ENCODE measurements at regions not wholly inside any gene's neighbourhood (a gene's known extent, or its start where the extent isn't known, plus 50 kb on each side); places are given as distances from the start of the nearest gene placed in this dataset.

GRCh38 chr4:22014222-22014741 lies 65.7 kb upstream of the KCNIP4 start:
- Histone ChIP-seq H4K20me1 (ENCODE audit: insufficient read depth) (no peaks in the 10 kb centered on the region), H3K27ac (ENCODE audit: low read depth in 2 of 2, low read length in 1 of 2) (peak overlapping the region in 1 of 2 experiments; percentile 36; a peak in 1 of 4 replicates), H3K27me3 (ENCODE audit: insufficient read depth) (no peaks in the 10 kb centered on the region), H2AFZ (ENCODE audit: low read depth) (peak overlapping the region; percentile 63), H3K9ac (no peak overlapping the region), H3F3A (replicated peaks; ENCODE audit: insufficient read depth) (no peaks in the 10 kb centered on the region), H3K9me3 (no peaks in the 10 kb centered on the region), H3K4me3 (ENCODE audit: low read depth in 2 of 2, low read length in 1 of 2) (no peak overlapping the region), H3K4me2 (no peak overlapping the region), H3K9me2 (no peaks in the 10 kb centered on the region), H3K4me1 (ENCODE audit: control insufficient read depth in 1 of 2, insufficient read depth in 2 of 2, low read depth in 1 of 2, low read length in 1 of 2) (no peaks in the 10 kb centered on the region), H3K79me2 (ENCODE audit: insufficient read depth) (no peaks in the 10 kb centered on the region), H3K36me3 (replicated peaks in 1 of 2; ENCODE audit: control insufficient read depth in 1 of 2, insufficient read depth in 2 of 2, low read length in 1 of 2) (no peaks in the 10 kb centered on the region)
- TF ChIP-seq JUND (IDR thresholded peaks at IDR 0.05) (no peak), MEF2A (IDR thresholded peaks at IDR 0.05; ENCODE audit: borderline replicate concordance, low read depth) (0 out of 2 replicates have a peak, but pooled peaks have one; percentile 28)
- 10% methylated on average over 3 of the region's 3 CpGs for WGBS (ENCODE audit: low lambda C conversion rate)
- ChIA-PET POLR2A (no interaction called here), CTCF (no interaction called here)
- no peak for DNase-seq

GRCh38 chr4:22003878-22004277 lies 55.3 kb upstream of the KCNIP4 start:
- WGBS (ENCODE audit: low lambda C conversion rate): 0% methylated on average over 1 of the region's 1 CpG
- Histone ChIP-seq H3K9me2 (no peaks in the 10 kb centered on the region), H3K4me1 (ENCODE audit: control insufficient read depth in 1 of 2, insufficient read depth in 2 of 2, low read depth in 1 of 2, low read length in 1 of 2) (no peaks in the 10 kb centered on the region), H3K79me2 (ENCODE audit: insufficient read depth) (no peaks in the 10 kb centered on the region), H3K9ac (no peak overlapping the region), H3K9me3 (no peaks in the 10 kb centered on the region), H3F3A (replicated peaks; ENCODE audit: insufficient read depth) (no peaks in the 10 kb centered on the region), H2AFZ (ENCODE audit: low read depth) (no peak overlapping the region), H3K36me3 (replicated peaks in 1 of 2; ENCODE audit: control insufficient read depth in 1 of 2, insufficient read depth in 2 of 2, low read length in 1 of 2) (no peaks in the 10 kb centered on the region), H3K4me3 (ENCODE audit: low read depth in 2 of 2, low read length in 1 of 2) (no peak overlapping the region), H3K27ac (ENCODE audit: low read depth in 2 of 2, low read length in 1 of 2) (no peak overlapping the region), H3K27me3 (ENCODE audit: insufficient read depth) (no peaks in the 10 kb centered on the region), H3K4me2 (no peak overlapping the region), H4K20me1 (ENCODE audit: insufficient read depth) (no peaks in the 10 kb centered on the region)
- DNase-seq: no peak
- TF ChIP-seq GABPA (IDR thresholded peaks at IDR 0.05; ENCODE audit: low read depth) (no peak), GATA2 (CRISPR knock-in tag; IDR thresholded peaks at IDR 0.05) (no peak), JUND (IDR thresholded peaks at IDR 0.05) (no peak), USF2 (IDR thresholded peaks at IDR 0.05; ENCODE audit: borderline replicate concordance, low read depth, low read length) (no peak), SIN3A (IDR thresholded peaks at IDR 0.05; ENCODE audit: borderline replicate concordance, low read depth, low read length) (no peak), YY1 (IDR thresholded peaks at IDR 0.05; ENCODE audit: low read depth) (no peak), RXRA (IDR thresholded peaks at IDR 0.05; ENCODE audit: borderline replicate concordance, low read depth) (no peak), TCF12 (IDR thresholded peaks at IDR 0.05) (peak; percentile 22; the same call in 1 of the 2 replicates), NRF1 (IDR thresholded peaks at IDR 0.05; ENCODE audit: low read depth, low read length) (no peak), FOXJ3 (CRISPR knock-in tag; IDR thresholded peaks at IDR 0.05) (no peak), FOXM1 (IDR thresholded peaks at IDR 0.05; ENCODE audit: low read depth) (no peak), NFIC (IDR thresholded peaks at IDR 0.05; ENCODE audit: borderline replicate concordance) (no peak), EP300 (IDR thresholded peaks at IDR 0.05; ENCODE audit: borderline replicate concordance in 1 of 2, low read depth in 1 of 2, low read length in 1 of 2) (no peak), RCOR1 (IDR thresholded peaks at IDR 0.05; ENCODE audit: low read length) (no peak), TAF1 (IDR thresholded peaks at IDR 0.05; ENCODE audit: borderline replicate concordance, low read depth, low read length) (no peak)
- TF ChIP-seq, protein P1, sequence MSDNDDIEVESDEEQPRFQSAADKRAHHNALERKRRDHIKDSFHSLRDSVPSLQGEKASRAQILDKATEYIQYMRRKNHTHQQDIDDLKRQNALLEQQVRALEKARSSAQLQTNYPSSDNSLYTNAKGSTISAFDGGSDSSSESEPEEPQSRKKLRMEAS (IDR thresholded peaks at IDR 0.05; ENCODE audit: low read depth): no peak
- TF ChIP-seq, protein P2, sequence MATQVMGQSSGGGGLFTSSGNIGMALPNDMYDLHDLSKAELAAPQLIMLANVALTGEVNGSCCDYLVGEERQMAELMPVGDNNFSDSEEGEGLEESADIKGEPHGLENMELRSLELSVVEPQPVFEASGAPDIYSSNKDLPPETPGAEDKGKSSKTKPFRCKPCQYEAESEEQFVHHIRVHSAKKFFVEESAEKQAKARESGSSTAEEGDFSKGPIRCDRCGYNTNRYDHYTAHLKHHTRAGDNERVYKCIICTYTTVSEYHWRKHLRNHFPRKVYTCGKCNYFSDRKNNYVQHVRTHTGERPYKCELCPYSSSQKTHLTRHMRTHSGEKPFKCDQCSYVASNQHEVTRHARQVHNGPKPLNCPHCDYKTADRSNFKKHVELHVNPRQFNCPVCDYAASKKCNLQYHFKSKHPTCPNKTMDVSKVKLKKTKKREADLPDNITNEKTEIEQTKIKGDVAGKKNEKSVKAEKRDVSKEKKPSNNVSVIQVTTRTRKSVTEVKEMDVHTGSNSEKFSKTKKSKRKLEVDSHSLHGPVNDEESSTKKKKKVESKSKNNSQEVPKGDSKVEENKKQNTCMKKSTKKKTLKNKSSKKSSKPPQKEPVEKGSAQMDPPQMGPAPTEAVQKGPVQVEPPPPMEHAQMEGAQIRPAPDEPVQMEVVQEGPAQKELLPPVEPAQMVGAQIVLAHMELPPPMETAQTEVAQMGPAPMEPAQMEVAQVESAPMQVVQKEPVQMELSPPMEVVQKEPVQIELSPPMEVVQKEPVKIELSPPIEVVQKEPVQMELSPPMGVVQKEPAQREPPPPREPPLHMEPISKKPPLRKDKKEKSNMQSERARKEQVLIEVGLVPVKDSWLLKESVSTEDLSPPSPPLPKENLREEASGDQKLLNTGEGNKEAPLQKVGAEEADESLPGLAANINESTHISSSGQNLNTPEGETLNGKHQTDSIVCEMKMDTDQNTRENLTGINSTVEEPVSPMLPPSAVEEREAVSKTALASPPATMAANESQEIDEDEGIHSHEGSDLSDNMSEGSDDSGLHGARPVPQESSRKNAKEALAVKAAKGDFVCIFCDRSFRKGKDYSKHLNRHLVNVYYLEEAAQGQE (IDR thresholded peaks at IDR 0.05; ENCODE audit: low read depth, low read length): peak; percentile 93
- CTCF ChIA-PET: interaction anchor here (1.0 kb wide), 1 partner anchor 23 kb away, joined by 3 read pairs; no protein-coding TSS in a partner anchor
- POLR2A ChIA-PET: no interaction called here
